ENCODE measurements at regions not wholly inside any gene's neighbourhood (a gene's known extent, or its start where the extent isn't known, plus 50 kb on each side); places are given as distances from the start of the nearest gene placed in this dataset.

GRCh38 chr3:150349314-150350097 lies 58.6 kb upstream of the TSC22D2 start:
- no peak for TF ChIP-seq TAF1 (IDR thresholded peaks at IDR 0.05; ENCODE audit: borderline replicate concordance, insufficient read depth, low read length)
- TF ChIP-seq POLR2AphosphoS5 (IDR thresholded peaks at IDR 0.05; ENCODE audit: low read depth, low read length) = no peak
- no peak for TF ChIP-seq SIN3A (IDR thresholded peaks at IDR 0.05; ENCODE audit: borderline replicate concordance, insufficient read depth, low read length)
- no peak for TF ChIP-seq FOXP2 (optimal IDR thresholded peaks at IDR 0.05; ENCODE audit: borderline replicate concordance, extremely low read depth, extremely low read length, insufficient read depth)
- no peak for TF ChIP-seq REST (IDR thresholded peaks at IDR 0.05; ENCODE audit: insufficient read depth in 1 of 2, low read depth in 2 of 2, low read length in 2 of 2)

GRCh38 chr3:150348500-150348899 lies 59.6 kb upstream of the TSC22D2 start:
- no peak for TF ChIP-seq SIN3A (IDR thresholded peaks at IDR 0.05; ENCODE audit: borderline replicate concordance, insufficient read depth, low read length)
- TF ChIP-seq TAF1 (IDR thresholded peaks at IDR 0.05; ENCODE audit: borderline replicate concordance, insufficient read depth, low read length) = no peak
- no peak for TF ChIP-seq POLR2AphosphoS5 (IDR thresholded peaks at IDR 0.05; ENCODE audit: low read depth, low read length)
- no peak for TF ChIP-seq FOXP2 (optimal IDR thresholded peaks at IDR 0.05; ENCODE audit: borderline replicate concordance, extremely low read depth, extremely low read length, insufficient read depth)
- no peak for TF ChIP-seq REST (IDR thresholded peaks at IDR 0.05; ENCODE audit: insufficient read depth in 1 of 2, low read depth in 2 of 2, low read length in 2 of 2)

GRCh38 chr3:150346981-150347863 lies 60.9 kb upstream of the TSC22D2 start:
- TF ChIP-seq REST (IDR thresholded peaks at IDR 0.05; ENCODE audit: insufficient read depth in 1 of 2, low read depth in 2 of 2, low read length in 2 of 2) = no peak
- TF ChIP-seq SIN3A (IDR thresholded peaks at IDR 0.05; ENCODE audit: borderline replicate concordance, insufficient read depth, low read length) = no peak
- TF ChIP-seq TAF1 (IDR thresholded peaks at IDR 0.05; ENCODE audit: borderline replicate concordance, insufficient read depth, low read length) = no peak
- TF ChIP-seq POLR2AphosphoS5 (IDR thresholded peaks at IDR 0.05; ENCODE audit: low read depth, low read length) = no peak
- TF ChIP-seq FOXP2 (optimal IDR thresholded peaks at IDR 0.05; ENCODE audit: borderline replicate concordance, extremely low read depth, extremely low read length, insufficient read depth) = no peak

GRCh38 chr3:150346266-150346665 lies 61.8 kb upstream of the TSC22D2 start:
- TF ChIP-seq TAF1 (IDR thresholded peaks at IDR 0.05; ENCODE audit: borderline replicate concordance, insufficient read depth, low read length) (no peak), SIN3A (IDR thresholded peaks at IDR 0.05; ENCODE audit: borderline replicate concordance, insufficient read depth, low read length) (no peak), REST (IDR thresholded peaks at IDR 0.05; ENCODE audit: insufficient read depth in 1 of 2, low read depth in 2 of 2, low read length in 2 of 2) (no peak), POLR2AphosphoS5 (IDR thresholded peaks at IDR 0.05; ENCODE audit: low read depth, low read length) (no peak), FOXP2 (optimal IDR thresholded peaks at IDR 0.05; ENCODE audit: borderline replicate concordance, extremely low read depth, extremely low read length, insufficient read depth) (no peak)

Data from PFSK-1 (cell line).